Liver (tissue), 7 donors: ENCODE measurements at regions not wholly inside any gene's neighbourhood (a gene's known extent, or its start where the extent isn't known, plus 50 kb on each side); places are given as distances from the start of the nearest gene placed in this dataset.

ENCODE experiments used
- DNase-seq: peaks from one replicate; pipeline ENCODE4 v3.0.0-alpha.2; 2017; ENCODE audit warnings: low spot score
- H3K27ac ChIP-seq, 2 donors: one replicate each; pipeline ENCODE4 v1.7.0; 2013; ENCODE audit warnings: inconsistent platforms in 2 of 2, low read length in 2 of 2, control low read depth in 1 of 2, low read depth in 1 of 2, mild to moderate bottlenecking in 1 of 2
- H3K27me3 ChIP-seq, 4 donors: one replicate each; pipeline versions ENCODE4 v1.6.1 to v1.7.0; 2013; ENCODE audit warnings: low read length in 3 of 4, inconsistent platforms in 1 of 4, mild to moderate bottlenecking in 1 of 4, moderate library complexity in 1 of 4; ENCODE audit not compliant: control insufficient read depth in 4 of 4, insufficient read depth in 4 of 4
- H3K36me3 ChIP-seq, 4 donors: one replicate each; pipeline versions ENCODE4 v1.6.1 to v1.7.0; 2013; ENCODE audit warnings: low read length in 3 of 4, mild to moderate bottlenecking in 3 of 4, low read depth in 1 of 4, moderate library complexity in 1 of 4; ENCODE audit not compliant: control insufficient read depth in 4 of 4, insufficient read depth in 3 of 4
- H3K4me1 ChIP-seq, 4 donors: one replicate each; pipeline versions ENCODE4 v1.6.1 to v1.7.0; 2013; ENCODE audit warnings: low read length in 3 of 4, mild to moderate bottlenecking in 3 of 4, moderate library complexity in 1 of 4; ENCODE audit not compliant: control insufficient read depth in 4 of 4, insufficient read depth in 4 of 4
- H3K4me3 ChIP-seq, 3 donors: one replicate each; pipeline versions ENCODE4 v1.6.1 to v1.7.0; 2013; ENCODE audit warnings: low read length in 3 of 3, control low read depth in 1 of 3, low read depth in 1 of 3, mild to moderate bottlenecking in 1 of 3
- H3K9ac ChIP-seq, 2 donors: one replicate each; pipeline ENCODE4 v1.7.0; 2013; ENCODE audit warnings: low read length in 2 of 2, mild to moderate bottlenecking in 2 of 2, moderate library complexity in 2 of 2, control low read depth in 1 of 2, low read depth in 1 of 2
- H3K9me3 ChIP-seq, 4 donors: one replicate each; pipeline versions ENCODE4 v1.6.1 to v1.7.0; 2013; ENCODE audit warnings: low read length in 3 of 4; ENCODE audit not compliant: control insufficient read depth in 4 of 4
- EGR1 ChIP-seq, 2 donors: IDR thresholded peaks; 2 replicates each; pipeline ENCODE4 v1.6.1; 2016 to 2018; ENCODE audit warnings: antibody characterized with exemption in 2 of 2, low read depth in 2 of 2
- FOXA1 ChIP-seq: IDR thresholded peaks from 2 replicates; pipeline ENCODE4 v1.6.1; 2016; ENCODE audit warnings: antibody characterized with exemption
- FOXA2 ChIP-seq: IDR thresholded peaks from 2 replicates; pipeline ENCODE4 v1.6.1; 2016; ENCODE audit warnings: antibody characterized with exemption
- GABPA ChIP-seq, 2 donors: IDR thresholded peaks in 1 of 2; conservative IDR thresholded peaks in 1 of 2; 2 replicates each; pipeline ENCODE4 v1.6.1; 2016; ENCODE audit warnings: antibody characterized with exemption in 2 of 2, mild to moderate bottlenecking in 1 of 2, moderate library complexity in 1 of 2
- HNF4A ChIP-seq, 2 donors: conservative IDR thresholded peaks; 2 replicates each; pipeline ENCODE4 v1.6.1; 2016; ENCODE audit warnings: antibody characterized with exemption in 2 of 2, mild to moderate bottlenecking in 2 of 2
- HNF4G ChIP-seq: IDR thresholded peaks from 2 replicates; pipeline ENCODE4 v1.6.1; 2016; ENCODE audit warnings: antibody characterized with exemption
- JUND ChIP-seq, 2 donors: IDR thresholded peaks; 2 replicates each; pipeline ENCODE4 v1.6.1; 2016; ENCODE audit warnings: antibody characterized with exemption in 2 of 2
- NR2F2 ChIP-seq: IDR thresholded peaks from 2 replicates; pipeline ENCODE4 v1.6.1; 2016; ENCODE audit warnings: antibody characterized with exemption
- RAD21 ChIP-seq, 2 donors: IDR thresholded peaks; 2 replicates each; pipeline ENCODE4 v1.6.1; 2016; ENCODE audit warnings: antibody characterized with exemption in 2 of 2, mild to moderate bottlenecking in 2 of 2
- RXRA ChIP-seq, 2 donors: IDR thresholded peaks; 2 replicates each; pipeline ENCODE4 v1.6.1; 2017 to 2018; ENCODE audit warnings: antibody characterized with exemption in 2 of 2, mild to moderate bottlenecking in 1 of 2
- SP1 ChIP-seq: IDR thresholded peaks from 2 replicates; pipeline ENCODE4 v1.6.1; 2018; ENCODE audit warnings: antibody characterized with exemption, mild to moderate bottlenecking
- TAF1 ChIP-seq: conservative IDR thresholded peaks from 2 replicates; pipeline ENCODE4 v1.6.1; 2016; ENCODE audit warnings: antibody characterized with exemption, mild to moderate bottlenecking
- YY1 ChIP-seq: IDR thresholded peaks from 2 replicates; pipeline ENCODE4 v1.6.1; 2016; ENCODE audit warnings: antibody characterized with exemption, mild to moderate bottlenecking
- TF ChIP-seq, protein P1 (sequence below): IDR thresholded peaks from 2 replicates; pipeline ENCODE4 v1.6.1; 2016; ENCODE audit warnings: antibody characterized with exemption
- TF ChIP-seq, protein P2 (sequence below): fragments of 150-350 bp; IDR thresholded peaks from 2 replicates; pipeline ENCODE4 v1.5.1; 2017; ENCODE audit warnings: improper control_type of control experiment, low read depth, low read length; ENCODE audit not compliant: missing input control
- TF ChIP-seq, protein P3 (sequence below): IDR thresholded peaks from 2 replicates; pipeline ENCODE4 v1.6.1; 2016; ENCODE audit warnings: antibody characterized with exemption
- TF ChIP-seq, protein P4 (sequence below): IDR thresholded peaks from 2 replicates; pipeline ENCODE4 v1.6.1; 2016; ENCODE audit warnings: antibody characterized with exemption
- TF ChIP-seq, protein P5 (sequence below): IDR thresholded peaks from 2 replicates; pipeline ENCODE4 v1.6.1; 2016; ENCODE audit warnings: antibody characterized with exemption, mild to moderate bottlenecking
- donor health status: healthy.
- donor health status: healthy.
- donor health status: healthy.
- donor health status: healthy.

DNA sequence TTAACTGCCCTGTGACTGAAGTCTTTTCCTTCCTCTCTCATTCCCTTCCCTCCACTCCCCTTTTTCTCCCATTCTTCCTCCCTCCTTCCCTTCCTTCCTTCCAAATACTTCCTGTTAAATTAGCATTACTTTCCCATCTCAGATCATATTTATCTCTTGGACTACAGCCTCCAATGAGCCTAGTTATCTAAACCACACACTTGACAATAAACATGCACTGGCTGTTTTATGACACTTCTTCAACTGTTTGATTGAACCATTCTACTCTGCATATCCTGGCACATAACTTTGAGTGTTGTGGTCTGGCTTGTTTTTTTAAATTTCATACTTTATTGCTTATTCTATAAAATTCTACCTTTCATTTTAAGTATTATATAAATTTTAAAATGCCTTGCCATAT lies 1860.8 kb upstream of the LRRTM1 start:
- no peaks in the 10 kb centered on the region for H3K9me3 ChIP-seq
- H3K9ac ChIP-seq = no peak overlapping the region
- no peak for DNase-seq
- peaks cover 0 to 3% (median 0%) of the 10 kb centered on the region in 4 donors for H3K27me3 ChIP-seq
- TF ChIP-seq, protein P1, sequence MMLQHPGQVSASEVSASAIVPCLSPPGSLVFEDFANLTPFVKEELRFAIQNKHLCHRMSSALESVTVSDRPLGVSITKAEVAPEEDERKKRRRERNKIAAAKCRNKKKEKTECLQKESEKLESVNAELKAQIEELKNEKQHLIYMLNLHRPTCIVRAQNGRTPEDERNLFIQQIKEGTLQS = no peak
- TF ChIP-seq EGR1 (IDR thresholded peaks at IDR 0.05; ENCODE audit: low read depth in 2 of 2) (no peak), YY1 (no peak), FOXA1 (no peak), HNF4G (no peak), HNF4A (conservative IDR thresholded peaks at IDR 0.05) (no peak), GABPA (IDR thresholded peaks at IDR 0.05 in 1 of 2, conservative IDR thresholded peaks at IDR 0.05 in 1 of 2) (no peak), SP1 (no peak), FOXA2 (no peak), TAF1 (no peak), JUND (IDR thresholded peaks at IDR 0.05) (no peak), NR2F2 (no peak), RXRA (IDR thresholded peaks at IDR 0.05) (no peak), RAD21 (IDR thresholded peaks at IDR 0.05) (no peak)
- TF ChIP-seq, protein P2, sequence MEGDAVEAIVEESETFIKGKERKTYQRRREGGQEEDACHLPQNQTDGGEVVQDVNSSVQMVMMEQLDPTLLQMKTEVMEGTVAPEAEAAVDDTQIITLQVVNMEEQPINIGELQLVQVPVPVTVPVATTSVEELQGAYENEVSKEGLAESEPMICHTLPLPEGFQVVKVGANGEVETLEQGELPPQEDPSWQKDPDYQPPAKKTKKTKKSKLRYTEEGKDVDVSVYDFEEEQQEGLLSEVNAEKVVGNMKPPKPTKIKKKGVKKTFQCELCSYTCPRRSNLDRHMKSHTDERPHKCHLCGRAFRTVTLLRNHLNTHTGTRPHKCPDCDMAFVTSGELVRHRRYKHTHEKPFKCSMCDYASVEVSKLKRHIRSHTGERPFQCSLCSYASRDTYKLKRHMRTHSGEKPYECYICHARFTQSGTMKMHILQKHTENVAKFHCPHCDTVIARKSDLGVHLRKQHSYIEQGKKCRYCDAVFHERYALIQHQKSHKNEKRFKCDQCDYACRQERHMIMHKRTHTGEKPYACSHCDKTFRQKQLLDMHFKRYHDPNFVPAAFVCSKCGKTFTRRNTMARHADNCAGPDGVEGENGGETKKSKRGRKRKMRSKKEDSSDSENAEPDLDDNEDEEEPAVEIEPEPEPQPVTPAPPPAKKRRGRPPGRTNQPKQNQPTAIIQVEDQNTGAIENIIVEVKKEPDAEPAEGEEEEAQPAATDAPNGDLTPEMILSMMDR = no peak
- TF ChIP-seq, protein P3, sequence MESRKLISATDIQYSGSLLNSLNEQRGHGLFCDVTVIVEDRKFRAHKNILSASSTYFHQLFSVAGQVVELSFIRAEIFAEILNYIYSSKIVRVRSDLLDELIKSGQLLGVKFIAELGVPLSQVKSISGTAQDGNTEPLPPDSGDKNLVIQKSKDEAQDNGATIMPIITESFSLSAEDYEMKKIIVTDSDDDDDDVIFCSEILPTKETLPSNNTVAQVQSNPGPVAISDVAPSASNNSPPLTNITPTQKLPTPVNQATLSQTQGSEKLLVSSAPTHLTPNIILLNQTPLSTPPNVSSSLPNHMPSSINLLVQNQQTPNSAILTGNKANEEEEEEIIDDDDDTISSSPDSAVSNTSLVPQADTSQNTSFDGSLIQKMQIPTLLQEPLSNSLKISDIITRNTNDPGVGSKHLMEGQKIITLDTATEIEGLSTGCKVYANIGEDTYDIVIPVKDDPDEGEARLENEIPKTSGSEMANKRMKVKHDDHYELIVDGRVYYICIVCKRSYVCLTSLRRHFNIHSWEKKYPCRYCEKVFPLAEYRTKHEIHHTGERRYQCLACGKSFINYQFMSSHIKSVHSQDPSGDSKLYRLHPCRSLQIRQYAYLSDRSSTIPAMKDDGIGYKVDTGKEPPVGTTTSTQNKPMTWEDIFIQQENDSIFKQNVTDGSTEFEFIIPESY = no peak
- TF ChIP-seq, protein P4, sequence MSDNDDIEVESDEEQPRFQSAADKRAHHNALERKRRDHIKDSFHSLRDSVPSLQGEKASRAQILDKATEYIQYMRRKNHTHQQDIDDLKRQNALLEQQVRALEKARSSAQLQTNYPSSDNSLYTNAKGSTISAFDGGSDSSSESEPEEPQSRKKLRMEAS = no peak
- TF ChIP-seq, protein P5, sequence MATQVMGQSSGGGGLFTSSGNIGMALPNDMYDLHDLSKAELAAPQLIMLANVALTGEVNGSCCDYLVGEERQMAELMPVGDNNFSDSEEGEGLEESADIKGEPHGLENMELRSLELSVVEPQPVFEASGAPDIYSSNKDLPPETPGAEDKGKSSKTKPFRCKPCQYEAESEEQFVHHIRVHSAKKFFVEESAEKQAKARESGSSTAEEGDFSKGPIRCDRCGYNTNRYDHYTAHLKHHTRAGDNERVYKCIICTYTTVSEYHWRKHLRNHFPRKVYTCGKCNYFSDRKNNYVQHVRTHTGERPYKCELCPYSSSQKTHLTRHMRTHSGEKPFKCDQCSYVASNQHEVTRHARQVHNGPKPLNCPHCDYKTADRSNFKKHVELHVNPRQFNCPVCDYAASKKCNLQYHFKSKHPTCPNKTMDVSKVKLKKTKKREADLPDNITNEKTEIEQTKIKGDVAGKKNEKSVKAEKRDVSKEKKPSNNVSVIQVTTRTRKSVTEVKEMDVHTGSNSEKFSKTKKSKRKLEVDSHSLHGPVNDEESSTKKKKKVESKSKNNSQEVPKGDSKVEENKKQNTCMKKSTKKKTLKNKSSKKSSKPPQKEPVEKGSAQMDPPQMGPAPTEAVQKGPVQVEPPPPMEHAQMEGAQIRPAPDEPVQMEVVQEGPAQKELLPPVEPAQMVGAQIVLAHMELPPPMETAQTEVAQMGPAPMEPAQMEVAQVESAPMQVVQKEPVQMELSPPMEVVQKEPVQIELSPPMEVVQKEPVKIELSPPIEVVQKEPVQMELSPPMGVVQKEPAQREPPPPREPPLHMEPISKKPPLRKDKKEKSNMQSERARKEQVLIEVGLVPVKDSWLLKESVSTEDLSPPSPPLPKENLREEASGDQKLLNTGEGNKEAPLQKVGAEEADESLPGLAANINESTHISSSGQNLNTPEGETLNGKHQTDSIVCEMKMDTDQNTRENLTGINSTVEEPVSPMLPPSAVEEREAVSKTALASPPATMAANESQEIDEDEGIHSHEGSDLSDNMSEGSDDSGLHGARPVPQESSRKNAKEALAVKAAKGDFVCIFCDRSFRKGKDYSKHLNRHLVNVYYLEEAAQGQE = no peak
- no peak overlapping the region for H3K27ac ChIP-seq
- H3K36me3 ChIP-seq = no peaks in the 10 kb centered on the region
- H3K4me1 ChIP-seq = no peaks in the 10 kb centered on the region
- no peak overlapping the region for H3K4me3 ChIP-seq
